ENCODE measurements at regions not wholly inside any gene's neighbourhood (a gene's known extent, or its start where the extent isn't known, plus 50 kb on each side); places are given as distances from the start of the nearest gene placed in this dataset.

DNA sequence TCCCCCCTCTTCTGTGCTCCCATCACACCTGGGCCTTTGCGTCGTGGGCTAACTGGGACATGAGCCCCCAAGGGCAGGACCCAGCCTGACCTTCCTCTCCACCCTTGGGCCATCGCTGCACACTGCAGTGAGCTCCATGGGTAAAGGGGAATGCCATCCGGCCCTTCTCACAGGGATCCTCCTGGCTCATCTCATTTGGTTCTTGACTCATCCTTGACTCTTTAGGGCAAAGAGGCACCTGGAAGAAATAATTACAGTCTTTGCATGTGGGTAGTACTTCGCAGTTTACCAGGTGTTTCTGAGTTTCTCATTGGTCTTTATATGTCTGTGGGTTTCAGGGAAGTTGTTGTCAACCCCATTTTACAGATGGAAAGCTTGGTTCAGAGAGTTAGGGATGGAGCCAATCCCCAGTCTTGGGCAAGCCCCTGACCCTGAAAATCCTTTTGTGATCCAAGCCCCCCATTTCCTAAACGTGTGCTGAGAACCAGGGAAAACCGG is 59.3 kb upstream of the ID3 start:
- DNase-seq = no peak
- Histone ChIP-seq H3K4me1 (replicated peaks in 1 of 2) (no peaks in the 10 kb centered on the region), H3K9me3 (replicated peaks in 1 of 3) (no peaks in the 10 kb centered on the region), H3K27ac (no peak overlapping the region), H3K36me3 (replicated peaks in 1 of 2) (no peaks in the 10 kb centered on the region), H3K4me3 (no peak overlapping the region), H3K27me3 (peaks cover 10% of the 10 kb centered on the region)
- intact Hi-C loops (cut with DNase I) = no loop called here
- no peak for TF ChIP-seq POLR2A (IDR thresholded peaks at IDR 0.05)
- no peak for TF ChIP-seq CTCF (IDR thresholded peaks at IDR 0.05)
- 73 to 85% (median 78%) methylated on average over 7 of the region's 7 CpGs for WGBS, 4 donors

DNA sequence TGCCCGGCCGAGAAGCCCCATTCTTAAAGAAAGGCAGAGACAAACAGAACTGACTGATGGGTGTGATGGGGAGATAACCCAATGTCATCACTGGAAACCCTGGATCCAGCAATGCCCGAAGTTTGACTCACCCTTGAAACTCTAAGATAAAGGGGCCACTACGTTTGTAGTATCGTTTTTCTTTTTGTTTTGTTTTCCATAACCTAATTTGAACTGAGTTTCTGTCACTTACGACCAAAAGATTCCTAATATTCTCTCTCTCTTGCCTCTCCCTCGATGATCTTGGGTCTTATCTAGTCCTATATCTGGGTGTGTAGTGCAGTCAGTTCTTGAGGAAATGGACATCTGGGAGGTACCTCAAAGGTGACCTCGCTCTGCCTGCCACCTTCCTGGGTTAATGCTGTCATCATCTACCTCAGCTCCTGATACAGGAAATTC is 57.8 kb upstream of the ID3 start:
- no peaks in the 10 kb centered on the region for H3K36me3 ChIP-seq (replicated peaks in 1 of 2)
- no peak overlapping the region for H3K27ac ChIP-seq
- TF ChIP-seq CTCF (IDR thresholded peaks at IDR 0.05) (no peak), POLR2A (IDR thresholded peaks at IDR 0.05) (no peak)
- H3K9me3 ChIP-seq (replicated peaks in 1 of 3) = no peaks in the 10 kb centered on the region
- H3K27me3 ChIP-seq = peaks cover 10% of the 10 kb centered on the region
- intact Hi-C loops (cut with DNase I) = no loop called here
- DNase-seq = no peak
- WGBS, 4 donors = 50 to 59% (median 56%) methylated on average over 8 of the region's 8 CpGs
- no peak overlapping the region for H3K4me3 ChIP-seq
- no peaks in the 10 kb centered on the region for H3K4me1 ChIP-seq (replicated peaks in 1 of 2)

DNA sequence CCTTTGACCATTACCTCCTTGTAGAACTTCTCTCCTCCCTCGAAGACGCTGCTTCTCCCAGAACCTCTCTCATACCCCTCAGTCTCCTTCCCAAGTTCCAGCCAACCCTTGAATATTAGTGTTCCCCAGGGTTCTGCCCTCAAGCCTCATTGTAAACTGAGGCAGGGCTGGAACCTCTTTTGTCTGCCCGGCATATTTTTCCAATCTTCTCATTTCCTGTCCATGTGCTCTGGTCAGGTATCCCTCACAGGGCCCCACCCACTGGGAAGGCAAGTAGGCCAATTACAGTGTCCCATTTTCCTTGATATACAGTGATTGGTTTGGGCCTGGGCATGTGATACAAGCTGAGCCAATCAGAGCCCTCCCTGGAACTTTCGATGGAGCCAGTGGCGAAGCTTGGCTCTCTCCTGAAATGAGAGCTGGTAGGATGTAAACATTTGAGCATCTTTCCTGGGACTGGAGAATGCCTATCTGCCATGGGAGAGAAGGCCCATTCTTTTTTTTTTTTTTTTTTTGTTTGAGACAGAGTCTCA is 57.1 kb upstream of the ID3 start:
- TF ChIP-seq POLR2A (IDR thresholded peaks at IDR 0.05) (no peak), CTCF (IDR thresholded peaks at IDR 0.05) (no peak)
- H3K4me3 ChIP-seq = no peak overlapping the region
- no peak for DNase-seq
- H3K27me3 ChIP-seq = peaks cover 10% of the 10 kb centered on the region
- 94 to 97% (median 96%) methylated on average over 5 of the region's 5 CpGs for WGBS, 4 donors
- H3K36me3 ChIP-seq (replicated peaks in 1 of 2) = no peaks in the 10 kb centered on the region
- intact Hi-C loops (cut with DNase I) = no loop called here
- no peaks in the 10 kb centered on the region for H3K4me1 ChIP-seq (replicated peaks in 1 of 2)
- no peaks in the 10 kb centered on the region for H3K9me3 ChIP-seq (replicated peaks in 1 of 3)
- no peak overlapping the region for H3K27ac ChIP-seq

DNA sequence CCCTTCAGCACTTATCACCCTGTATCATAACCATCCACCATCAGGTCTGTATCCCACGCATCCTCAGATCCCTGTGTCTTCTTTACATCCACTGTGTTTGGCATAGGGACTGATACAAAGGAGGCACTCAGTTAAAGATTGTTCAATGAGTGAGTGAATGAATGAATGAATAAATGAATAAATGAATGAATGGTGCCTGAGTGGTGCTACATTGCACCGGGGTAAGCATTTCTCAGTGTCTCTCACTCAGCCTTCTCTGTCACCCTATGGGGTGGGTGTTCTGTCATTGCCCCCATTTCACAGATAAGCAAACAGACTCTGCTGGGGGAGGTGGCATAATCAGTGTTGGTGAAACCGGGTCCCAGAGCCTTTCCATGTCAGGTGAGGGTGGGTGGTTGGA is 56.6 kb upstream of the ID3 start:
- Histone ChIP-seq H3K36me3 (replicated peaks in 1 of 2) (no peaks in the 10 kb centered on the region), H3K4me1 (replicated peaks in 1 of 2) (no peaks in the 10 kb centered on the region), H3K9me3 (replicated peaks in 1 of 3) (no peaks in the 10 kb centered on the region), H3K27ac (no peak overlapping the region), H3K27me3 (peaks cover 10% of the 10 kb centered on the region), H3K4me3 (no peak overlapping the region)
- 72 to 81% (median 79%) methylated on average over 3 of the region's 3 CpGs for WGBS, 4 donors
- DNase-seq = no peak
- no peak for TF ChIP-seq CTCF (IDR thresholded peaks at IDR 0.05)
- TF ChIP-seq POLR2A (IDR thresholded peaks at IDR 0.05) = no peak
- intact Hi-C loops (cut with DNase I) = no loop called here

All from adrenal gland (tissue), 9 donors.